HG02943 (cell line): ENCODE measurements at regions not wholly inside any gene's neighbourhood (a gene's known extent, or its start where the extent isn't known, plus 50 kb on each side); places are given as distances from the start of the nearest gene placed in this dataset.
"Not testable (repeated sequence)": the region's sequence is repeated elsewhere in the genome, so short reads cannot be mapped to it uniquely, and the experiment has no call there.

Experiments used
- ATAC-seq: cut with Tn5 transposase; IDR thresholded peaks from one replicate; pipeline ENCODE4 v1.9.1; 2021; ENCODE audit warnings: mild to moderate bottlenecking, low read depth, moderate library complexity; ENCODE audit not compliant: unreplicated experiment

- no peak for ATAC-seq
Observed at GRCh38 chr3:176149567-176149966, 1047.7 kb downstream of the TBL1XR1 start.

- no peak for ATAC-seq
Observed at GRCh38 chr3:176147251-176147650, 1050.0 kb downstream of the TBL1XR1 start.

DNA sequence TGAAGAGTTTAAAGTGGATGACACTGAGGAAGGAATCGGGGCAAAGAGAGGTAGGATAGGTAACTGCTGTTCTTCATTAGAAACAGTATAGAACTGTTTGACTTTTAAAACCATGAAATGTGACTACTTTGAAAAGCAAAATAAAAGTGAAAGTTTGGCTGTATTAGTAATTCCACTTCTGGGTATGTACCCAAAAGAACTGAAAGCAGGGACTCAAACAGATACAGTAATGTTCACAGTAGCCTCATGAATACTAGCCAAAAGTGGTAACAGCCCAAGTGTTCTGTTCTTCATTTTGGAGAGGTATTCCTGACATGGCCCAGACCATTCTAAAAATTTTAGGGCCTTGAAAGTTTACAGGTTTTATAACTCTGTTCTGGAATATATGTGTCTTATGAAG, 1055.4 kb downstream of the TBL1XR1 start:
- ATAC-seq = no peak

DNA sequence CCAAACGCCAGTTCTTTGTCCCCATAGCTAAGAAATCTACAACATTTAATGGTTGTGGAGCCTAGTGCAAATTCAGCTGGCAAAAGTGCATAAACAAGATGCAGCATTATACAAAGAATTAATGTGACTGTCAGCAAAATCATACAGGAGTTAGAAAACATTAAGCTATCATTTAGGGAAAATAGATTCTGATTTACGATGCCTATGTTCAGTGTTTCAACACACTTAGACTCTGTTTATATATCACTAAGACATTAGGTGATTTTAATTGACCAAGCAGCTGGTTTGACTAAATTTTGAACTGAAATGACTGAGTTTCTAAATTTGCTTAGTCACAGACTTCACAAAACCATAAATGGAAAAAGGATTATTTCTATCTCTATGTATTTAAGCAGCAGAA, 1076.8 kb downstream of the TBL1XR1 start:
- no peak for ATAC-seq

DNA sequence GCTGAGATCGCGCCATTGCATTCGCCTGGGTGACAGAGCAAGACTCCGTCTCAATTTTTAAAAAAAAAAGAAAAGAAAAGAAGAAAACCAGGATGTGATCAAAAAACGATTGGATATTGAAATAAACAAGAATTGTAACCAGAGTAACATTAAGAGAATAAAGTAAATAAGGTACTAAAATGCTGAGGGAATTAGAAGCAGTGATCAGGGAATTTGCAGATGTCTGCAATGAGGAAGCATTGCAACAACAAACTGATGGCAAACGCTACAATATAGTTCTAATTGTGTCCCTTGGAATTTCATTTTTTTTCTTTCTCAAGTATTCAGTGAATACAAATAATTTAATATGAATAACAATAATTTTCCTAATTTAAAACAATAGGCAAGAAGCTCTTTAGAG, 1077.5 kb downstream of the TBL1XR1 start:
- no peak for ATAC-seq

DNA sequence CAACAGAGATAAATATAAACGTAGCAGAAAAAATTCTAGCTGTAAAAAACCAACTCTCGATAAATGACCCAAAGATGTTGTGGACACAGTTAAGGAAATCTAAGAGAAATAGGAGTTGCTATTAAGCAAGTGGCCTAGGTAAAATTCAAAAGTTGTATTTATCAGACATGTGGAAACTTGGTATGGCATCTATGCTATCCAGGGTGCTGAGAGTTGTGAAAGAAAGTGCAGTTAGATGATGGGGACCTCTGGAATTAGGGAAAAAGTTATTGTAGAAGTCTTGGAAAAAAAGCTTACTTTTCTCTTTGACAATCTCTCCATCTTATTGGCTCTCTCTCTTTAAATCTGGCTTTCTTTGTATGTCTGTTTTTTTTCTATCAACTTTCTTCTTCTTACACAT, 1090.9 kb downstream of the TBL1XR1 start:
- no peak for ATAC-seq

DNA sequence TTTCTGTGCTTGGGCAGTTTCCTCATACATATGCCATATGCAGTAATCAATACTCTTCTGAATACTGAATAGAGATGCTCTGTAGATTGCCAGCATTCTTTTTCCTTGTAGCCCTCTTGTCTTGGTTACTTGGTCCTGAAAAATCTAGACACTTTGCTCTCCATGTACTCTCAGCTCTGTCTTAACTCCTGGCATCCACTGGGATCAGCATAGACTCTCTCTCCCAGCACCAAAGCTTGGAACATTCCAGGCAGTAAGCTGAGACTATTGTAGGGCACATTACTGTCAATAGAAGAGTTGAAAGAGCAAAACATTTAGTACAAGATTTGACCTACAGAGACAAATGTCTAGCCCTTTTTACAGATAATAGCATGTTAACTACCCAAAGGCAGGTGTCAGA, 1100.3 kb downstream of the TBL1XR1 start:
- ATAC-seq = no peak

- ATAC-seq = not testable (repeated sequence)
Observed at GRCh38 chr3:176093892-176094291, 1103.4 kb downstream of the TBL1XR1 start.

- no peak for ATAC-seq
Observed at GRCh38 chr3:176090727-176091126, 1106.6 kb downstream of the TBL1XR1 start.

DNA sequence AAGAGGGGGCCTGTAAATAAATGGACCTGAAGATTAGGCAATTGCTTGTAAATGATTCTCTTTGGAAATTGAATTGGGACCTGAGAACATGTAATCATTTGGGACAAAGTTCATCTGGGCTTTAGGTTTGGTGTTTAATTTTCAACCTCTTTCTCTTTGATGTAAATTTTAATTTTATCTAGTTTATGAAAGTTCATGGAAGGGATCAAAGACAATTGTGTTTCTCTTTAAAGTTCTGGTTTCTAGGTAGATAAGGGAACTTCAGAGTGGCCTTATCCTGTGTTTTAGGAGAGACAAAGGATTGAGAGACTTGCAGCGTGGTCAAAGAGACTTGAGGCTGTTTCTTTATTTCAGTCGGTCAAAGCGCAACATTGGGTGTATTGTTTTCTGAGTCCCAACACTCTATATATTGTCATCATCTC, 1108.3 kb downstream of the TBL1XR1 start:
- no peak for ATAC-seq

DNA sequence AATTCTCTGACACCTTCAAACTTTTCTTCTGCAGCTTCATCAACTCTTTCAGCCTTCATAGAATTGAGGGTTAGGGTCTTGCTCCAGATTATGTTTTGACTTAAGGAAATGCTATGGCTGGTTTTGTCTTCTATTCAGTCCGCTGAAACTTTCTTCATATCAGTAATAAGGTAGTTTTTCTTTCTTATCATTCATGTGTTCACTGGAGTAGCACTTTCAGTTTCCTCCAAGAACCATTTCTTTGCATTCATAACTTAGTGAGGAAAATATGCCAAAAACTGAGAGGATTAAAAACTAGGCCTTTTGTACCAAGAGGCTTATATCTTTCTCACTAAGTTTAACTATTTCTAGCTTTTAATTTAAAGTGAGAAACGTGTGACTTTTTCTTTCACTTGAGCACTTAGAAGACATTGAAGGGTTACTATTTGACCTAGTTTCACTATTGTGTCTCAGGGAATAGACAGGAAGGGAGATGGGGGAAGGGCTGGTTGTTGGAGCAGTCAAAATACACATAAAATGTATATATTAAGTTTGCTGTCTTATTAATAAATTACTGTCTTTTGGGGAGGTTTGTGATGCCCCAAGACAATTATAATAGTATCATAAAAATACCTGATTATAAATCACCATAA, 1110.1 kb downstream of the TBL1XR1 start:
- no peak for ATAC-seq

DNA sequence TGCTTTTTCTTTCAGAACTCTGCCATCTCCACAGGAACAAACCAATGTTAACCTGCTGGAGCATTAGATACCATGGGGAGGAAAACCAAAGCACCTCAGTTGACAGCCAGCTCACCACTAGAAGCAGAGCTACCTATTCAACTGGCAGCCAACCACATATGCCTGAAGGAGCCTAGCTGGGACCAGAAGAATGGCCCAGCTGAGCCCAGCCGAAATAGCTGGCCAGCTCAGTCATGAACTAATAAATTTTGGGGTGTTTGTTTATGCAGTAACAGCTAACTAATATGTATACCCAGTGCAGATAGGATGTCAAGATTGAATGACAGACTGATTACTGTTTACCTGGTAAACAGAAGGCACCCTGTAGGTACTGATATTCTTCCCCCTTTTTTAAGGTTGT, 1117.5 kb downstream of the TBL1XR1 start:
- no peak for ATAC-seq

- ATAC-seq = no peak
Observed at GRCh38 chr3:176078906-176079305, 1118.4 kb downstream of the TBL1XR1 start.

GRCh38 chr3:176075491-176075890, 1121.8 kb downstream of the TBL1XR1 start:
- no peak for ATAC-seq

- ATAC-seq = no peak
Observed at GRCh38 chr3:176075046-176075445, 1122.2 kb downstream of the TBL1XR1 start.

- ATAC-seq = no peak
Observed at GRCh38 chr3:176074096-176074495, 1123.2 kb downstream of the TBL1XR1 start.

- ATAC-seq = no peak
Observed at GRCh38 chr3:176071943-176072342, 1125.3 kb downstream of the TBL1XR1 start.

DNA sequence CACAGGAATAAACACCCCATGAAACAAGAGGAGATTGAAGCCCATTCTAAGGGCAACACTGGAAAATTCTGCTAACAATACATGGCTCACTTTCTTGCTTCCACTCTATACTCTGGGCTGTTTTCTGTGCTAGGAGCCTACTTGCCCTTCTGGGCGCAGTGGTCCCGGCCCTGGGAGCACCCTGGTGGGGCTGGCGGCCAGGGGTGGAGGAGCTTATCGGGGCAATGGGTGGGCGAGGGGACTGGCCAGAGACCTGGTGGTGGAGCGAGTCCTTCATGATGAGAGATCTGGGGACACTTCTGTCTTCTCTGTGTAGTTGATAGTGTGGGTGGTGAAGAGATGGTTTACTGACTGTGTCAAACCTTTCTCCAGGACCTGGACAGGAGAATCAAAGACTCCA, 1128.5 kb downstream of the TBL1XR1 start:
- no peak for ATAC-seq

GRCh38 chr3:176058856-176059255, 1138.4 kb downstream of the TBL1XR1 start:
- ATAC-seq = no peak

GRCh38 chr3:176055836-176056235, 1141.4 kb downstream of the TBL1XR1 start:
- ATAC-seq = no peak

- no peak for ATAC-seq
Observed at GRCh38 chr3:176051766-176052165, 1145.5 kb downstream of the TBL1XR1 start.

DNA sequence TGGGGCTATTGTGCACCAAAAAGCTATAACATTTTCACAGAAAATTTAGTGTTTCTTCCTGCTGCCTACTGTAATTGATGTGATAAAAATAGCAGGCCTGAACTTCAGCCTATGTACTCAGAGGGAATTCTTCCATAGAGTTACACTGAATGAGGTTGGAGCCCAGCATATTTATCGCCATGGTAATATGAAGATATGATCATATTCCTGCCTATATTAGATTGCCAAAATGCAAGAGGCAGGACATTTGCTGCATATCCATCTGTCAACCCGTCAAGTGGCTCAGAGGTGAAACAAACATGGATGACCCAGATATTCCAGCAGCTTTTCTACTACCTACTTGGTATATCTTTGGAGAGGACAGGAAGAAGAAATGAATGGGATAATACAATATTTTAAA, 1150.6 kb downstream of the TBL1XR1 start:
- ATAC-seq = no peak

DNA sequence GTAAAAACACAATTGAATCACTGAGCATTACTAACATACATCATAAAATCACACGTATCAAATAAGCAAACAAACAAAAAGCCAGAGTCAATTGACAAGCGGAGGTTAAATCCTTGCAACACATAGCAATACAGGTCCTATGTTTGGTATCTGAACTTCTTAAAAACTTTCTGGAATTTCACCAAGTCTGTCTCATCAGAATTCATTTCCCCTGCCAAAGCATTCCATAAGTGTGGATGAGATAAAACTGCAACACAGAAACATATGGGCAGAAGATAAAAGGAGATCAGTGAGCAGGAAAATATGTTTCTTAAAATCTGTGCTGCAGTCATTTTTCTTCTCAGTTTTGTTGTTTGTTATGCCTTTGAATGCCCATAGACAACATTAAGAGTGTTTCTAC, 1155.5 kb downstream of the TBL1XR1 start:
- no peak for ATAC-seq
